Esophagus mucosa (tissue), 1 donor: ENCODE measurements at regions not wholly inside any gene's neighbourhood (a gene's known extent, or its start where the extent isn't known, plus 50 kb on each side); places are given as distances from the start of the nearest gene placed in this dataset.
"Not testable (repeated sequence)": the region's sequence is repeated elsewhere in the genome, so short reads cannot be mapped to it uniquely, and the experiment has no call there.

Experiments
- ATAC-seq: fragments of 200-7000 bp; cut with Tn5 transposase; one replicate; pipeline ENCODE4 v1.9.1; 2020
- donor health status: DM: yes; HTN: yes; CAD: no.

DNA sequence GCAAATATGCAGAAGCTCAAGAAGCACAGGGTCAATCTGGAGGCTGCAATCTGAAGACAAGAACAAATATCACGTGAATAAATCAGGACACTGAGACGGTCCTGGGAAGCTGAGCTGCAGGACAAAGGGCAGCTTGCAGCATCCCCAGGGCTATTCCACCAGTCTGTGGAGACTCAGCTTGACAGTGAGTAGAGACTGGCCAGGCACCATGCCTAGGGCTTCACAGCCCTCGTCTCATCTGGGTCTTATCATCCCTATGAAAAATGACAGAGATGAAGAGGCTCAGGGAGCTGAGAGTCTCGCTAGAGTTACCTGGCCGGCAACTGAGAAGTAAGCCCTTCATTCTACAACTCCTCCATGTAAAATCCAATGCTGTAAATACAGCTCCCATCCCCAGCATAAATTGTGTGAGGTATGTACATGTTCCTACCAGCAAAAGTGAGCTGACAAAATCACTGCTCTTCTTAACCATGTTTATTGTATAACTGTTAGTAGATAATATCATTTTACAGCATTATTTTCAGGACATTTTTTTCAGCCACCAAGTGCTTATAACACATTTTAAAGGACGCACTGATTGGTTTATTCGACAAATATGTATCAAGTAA is 186.6 kb upstream of the IGFBP3 start:
- ATAC-seq: no peak

DNA sequence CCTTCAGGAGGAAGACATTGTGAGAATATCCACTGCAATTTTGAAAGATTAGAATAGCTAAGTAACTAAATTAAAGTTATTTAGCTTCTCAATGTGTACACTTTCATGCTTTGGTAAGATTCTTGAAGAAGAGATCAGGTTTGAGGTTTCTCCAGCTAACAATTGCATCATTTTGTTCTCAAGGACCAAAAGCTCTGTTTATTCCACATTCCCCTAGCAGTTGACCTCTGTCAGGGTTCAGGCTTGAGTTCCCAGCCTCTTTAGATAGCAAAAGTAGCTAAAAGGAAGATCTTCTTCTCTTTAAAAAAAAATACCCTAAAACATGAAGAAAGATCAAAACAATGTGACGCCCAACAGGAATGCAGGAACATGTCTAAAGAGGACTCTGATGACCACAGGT is 179.4 kb upstream of the IGFBP3 start:
- ATAC-seq: no peak

DNA sequence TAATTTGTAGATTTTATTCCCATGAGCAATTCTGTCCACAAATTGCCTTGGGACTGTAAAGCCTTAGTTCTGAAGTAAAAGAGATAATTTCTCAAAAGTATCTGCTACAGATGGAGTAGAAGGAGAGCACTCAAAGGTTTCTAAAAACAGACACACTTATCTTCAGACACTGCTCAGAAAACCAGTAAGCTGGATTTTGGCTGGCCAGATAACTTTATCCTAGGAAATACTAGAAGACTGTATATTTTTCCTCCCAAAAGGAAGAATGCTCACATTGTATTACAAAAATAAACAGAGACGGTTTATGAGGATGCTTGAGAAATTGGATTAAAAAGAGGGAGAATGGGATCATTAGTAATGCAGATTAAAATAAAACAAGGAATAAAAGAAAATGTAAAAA is 178.0 kb upstream of the IGFBP3 start:
- no peak for ATAC-seq

DNA sequence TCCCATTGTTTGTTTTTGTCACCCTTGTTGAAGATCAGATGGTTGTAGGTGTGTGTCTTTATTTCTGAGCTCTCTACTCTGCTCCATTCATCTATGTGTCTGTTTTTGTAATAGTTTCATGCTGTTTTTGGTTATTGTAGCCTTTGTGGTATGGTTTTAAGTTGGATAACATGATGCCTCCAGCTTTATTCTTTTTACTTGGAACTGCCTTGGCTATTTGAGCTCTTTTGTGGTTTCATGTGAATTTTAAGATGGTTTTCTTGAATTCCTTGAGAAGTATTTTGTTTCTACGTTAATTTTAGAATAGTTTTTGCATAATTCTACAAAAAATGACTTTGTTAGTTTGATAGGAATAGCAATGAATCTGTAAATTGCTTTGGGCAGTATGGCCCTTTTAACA is 170.0 kb upstream of the IGFBP3 start:
- ATAC-seq: no peak

DNA sequence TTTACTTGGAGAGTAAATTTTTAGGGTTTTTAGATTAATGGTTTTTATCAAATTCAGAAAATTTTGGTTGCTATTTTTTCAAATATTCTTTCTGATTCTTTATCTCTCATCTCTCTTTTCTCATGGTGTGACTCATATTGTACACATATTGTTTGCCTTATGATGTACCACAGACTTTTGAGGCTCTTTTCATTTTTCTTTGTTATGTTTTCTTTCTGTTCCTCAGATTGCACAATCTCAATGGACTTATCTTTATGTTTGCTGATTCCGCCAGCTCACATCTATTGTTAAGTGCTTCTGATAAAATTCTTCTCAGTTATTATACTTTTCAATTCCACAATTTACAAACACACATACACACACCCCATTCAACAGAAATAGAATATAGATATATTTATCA is 168.2 kb upstream of the IGFBP3 start:
- ATAC-seq: no peak

DNA sequence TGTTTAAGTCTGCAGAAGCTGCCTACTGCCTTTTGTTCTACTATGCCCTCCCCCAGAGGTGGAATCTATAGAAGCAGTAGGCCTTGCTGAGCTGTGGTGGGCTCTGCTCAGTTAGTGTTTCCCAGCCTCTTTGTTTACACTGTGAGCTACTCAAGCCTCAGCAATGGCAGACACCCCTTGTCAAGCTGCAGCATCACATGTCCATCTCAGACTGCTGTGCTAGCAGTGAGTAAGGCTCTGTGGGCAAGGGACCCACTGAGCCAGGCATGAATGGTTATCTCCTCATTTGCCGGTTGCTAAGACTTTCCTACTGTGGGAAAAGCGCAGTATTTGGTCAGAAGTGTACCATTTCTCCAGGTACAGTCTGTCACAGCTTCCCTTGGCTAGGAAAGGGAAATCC is 167.4 kb upstream of the IGFBP3 start:
- not testable (repeated sequence) for ATAC-seq

DNA sequence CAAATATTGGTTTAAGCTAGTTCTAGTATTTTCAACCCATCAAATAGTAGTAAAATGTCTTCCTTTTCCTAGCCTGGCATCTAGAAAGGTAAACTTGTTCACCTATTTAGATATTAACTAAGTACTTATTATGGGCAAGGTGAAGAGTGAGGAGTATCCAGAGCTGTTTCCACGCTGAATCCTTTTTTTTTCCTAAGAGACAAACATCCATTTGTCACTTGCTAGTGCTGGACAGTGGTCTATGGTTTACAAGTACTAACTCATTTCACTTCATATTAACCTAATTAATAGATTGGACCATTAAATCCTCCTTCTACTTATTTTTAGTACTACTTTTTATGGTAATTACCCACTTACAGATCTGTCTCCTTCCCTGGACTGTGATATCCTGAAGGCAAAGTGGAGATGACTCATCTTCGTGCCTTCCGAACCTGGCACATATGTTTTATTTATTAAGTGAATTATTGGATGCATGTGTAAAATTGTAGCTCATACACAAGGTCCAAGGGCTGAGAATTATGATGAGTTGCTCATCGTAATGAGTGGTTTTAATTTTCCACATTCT is 159.6 kb upstream of the IGFBP3 start:
- no peak for ATAC-seq

DNA sequence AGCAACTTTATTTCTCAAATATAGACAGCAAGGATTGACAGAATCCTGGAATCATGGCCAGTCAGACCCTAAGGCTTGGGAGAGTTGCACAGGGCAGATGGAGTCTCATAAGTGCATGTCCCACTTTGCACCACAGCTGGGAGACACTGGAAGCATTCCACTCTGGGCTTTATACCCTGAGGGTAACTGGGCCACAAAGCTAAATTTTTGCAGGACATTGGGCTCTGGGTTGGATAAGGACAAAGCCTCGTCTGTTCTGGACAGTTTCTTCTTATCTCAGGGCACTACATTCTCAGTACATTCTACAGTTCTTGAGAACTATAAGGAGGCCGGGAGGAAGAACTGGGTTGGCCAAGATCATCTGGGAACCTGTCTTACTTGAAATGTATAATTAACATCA is 158.3 kb upstream of the IGFBP3 start:
- no peak for ATAC-seq

DNA sequence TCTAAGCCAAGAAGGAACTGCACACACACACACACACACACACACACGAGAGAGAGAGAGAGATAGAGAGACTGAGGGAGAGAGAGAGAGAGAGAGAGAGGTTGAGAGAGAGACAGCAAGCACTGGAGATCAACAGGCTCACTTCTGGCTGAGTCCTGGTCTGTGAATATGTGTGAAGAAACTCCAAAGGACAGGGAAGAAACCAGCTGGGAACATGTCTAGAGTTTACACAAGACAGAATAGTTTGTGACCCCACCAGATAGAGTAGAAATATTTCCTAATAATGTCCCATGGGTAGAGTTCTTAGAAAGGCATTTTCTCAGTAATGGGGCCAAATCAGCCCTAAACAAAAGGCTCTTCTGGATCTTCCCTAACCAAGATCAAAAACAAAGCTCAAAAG is 155.5 kb upstream of the IGFBP3 start:
- ATAC-seq: no peak

DNA sequence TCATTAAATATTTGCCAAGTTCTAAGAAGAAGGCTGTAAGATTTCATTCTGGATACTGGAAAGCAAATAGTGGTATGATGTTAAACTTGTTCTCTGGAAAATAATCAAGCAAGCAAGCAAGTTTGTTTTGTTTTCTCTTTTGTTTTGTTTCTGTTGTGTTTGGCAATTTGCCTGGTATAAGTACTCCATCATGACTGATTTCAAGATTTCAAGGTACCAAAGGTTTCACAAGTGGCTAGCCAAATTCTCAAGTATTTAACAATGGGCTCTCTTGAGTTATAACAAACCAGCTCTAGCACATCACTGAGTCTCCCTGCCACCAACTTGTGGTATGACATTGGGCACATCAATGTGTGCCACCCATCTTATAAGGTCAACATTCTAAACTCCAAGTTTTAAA is 151.7 kb upstream of the IGFBP3 start:
- no peak for ATAC-seq

DNA sequence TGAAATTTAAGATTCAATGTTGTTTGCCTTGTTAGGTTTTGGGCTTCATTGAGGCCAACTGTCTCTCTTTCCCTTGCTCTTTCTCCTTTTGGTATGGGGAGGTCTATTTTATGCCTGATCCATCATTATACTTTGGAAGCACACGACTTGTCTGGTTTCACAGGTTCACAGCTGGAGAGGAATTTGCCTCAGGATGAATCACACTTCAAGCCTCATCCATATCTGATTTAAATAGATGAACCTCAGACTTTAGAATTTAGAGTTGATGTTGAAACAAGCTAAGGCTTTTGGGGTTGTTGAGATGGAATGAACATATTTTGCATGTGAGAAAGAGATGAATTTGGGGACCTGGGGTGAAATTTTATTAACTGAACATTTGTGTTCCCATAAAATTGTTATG is 150.5 kb upstream of the IGFBP3 start:
- no peak for ATAC-seq

DNA sequence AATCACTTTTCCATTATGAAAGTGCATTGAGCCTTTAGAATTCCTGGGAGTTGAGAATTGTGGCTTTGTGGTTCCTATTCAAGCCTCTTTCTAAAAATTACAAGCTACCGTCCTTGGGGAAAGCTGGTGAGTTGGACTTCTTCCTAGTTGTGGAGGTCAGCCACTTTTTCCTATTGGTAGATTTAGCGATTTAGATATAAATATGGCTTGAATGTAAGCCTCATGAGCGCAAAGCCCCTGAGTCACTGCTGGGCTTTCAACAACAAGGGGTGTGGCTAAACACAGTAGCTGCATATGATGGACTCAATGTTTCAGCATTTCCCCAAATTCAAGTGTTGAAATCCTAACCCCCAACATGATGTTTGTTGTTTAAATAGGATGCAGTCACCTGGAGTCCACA is 150.0 kb upstream of the IGFBP3 start:
- no peak for ATAC-seq

DNA sequence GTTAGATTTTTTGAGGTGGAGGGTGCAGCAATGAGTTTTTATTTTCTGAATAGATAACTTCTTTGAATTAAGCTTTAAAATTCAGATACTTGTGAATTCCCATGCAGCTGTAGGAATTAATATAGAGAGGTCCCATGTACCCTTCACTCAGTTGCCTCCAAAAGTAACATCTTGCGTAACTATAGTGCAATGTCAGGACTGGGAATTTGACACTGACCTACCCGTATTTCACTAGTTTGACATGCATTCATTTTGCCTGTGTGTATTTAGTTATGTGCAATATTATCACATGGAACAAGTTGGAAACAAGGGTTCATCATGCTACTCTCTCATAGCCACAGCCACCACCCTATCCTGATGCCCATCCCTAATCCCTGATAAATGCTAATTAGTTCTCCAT is 147.1 kb upstream of the IGFBP3 start:
- ATAC-seq: no peak

DNA sequence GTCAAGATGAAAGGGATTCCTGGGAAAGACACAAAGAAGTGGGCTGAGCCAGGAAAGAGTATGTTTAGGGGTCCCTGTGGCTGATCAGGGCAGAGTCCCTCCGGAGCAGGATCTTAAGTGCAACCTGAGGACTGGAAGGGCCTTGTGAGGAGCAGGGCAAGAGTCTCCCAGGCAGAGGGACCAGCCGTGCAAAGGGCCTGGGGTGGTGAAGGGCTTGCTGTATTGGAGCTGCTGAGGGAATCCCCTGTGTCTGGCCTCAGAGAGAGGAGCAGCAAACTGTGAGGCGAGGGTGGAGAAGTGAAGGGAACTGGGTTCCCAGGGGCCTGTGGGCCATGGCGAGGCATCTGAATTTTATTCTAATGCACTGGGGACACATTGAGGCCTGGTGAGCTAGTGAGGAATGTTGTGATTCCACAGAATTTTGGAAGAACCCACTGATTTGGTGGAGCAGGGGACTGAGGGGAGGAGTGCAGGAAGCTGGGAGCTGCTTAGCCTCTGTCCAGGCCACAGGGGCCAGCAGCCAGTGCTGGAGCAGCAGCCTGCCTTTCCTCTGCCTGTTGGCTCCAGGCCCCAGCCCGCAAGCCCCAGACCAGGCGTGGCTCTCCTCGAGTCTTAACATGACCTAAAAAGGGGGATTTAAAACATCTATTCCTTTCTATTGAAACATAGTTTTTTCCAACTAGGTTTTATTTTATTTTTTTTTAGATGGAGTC is 138.4 kb upstream of the IGFBP3 start:
- ATAC-seq: no peak

DNA sequence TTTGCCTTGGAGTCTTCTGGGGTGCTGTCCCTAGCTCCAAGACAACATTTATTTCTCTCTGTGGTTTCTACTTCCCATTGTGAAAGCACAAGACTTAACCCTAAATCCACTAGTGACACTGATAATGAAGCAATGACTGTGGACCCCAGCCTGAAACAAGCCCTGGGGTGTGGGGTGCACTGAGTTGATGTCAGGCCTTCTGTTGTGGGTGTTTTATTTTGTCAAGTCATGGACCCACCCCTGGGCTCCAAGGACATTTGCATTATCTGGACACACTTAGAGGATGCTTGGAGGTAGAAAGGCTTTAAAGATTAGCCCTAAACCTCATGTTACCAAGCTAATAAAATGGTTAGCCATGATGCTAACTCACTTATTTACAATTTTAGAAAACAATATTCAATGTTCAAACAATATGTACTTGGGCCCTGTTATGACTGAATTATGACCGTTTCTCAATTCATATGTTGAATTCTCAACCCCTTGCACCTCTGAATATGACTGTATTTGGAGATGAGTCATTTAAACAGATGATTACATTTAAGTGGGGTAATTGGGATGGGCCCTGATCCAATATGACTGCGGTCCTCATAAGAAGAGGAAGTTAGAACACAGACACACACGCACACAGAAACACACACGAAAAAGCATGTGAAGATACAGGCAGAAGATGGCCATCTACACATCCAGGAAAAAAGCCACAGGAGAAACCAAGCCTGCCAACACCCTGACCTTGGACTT is 137.2 kb upstream of the IGFBP3 start:
- no peak for ATAC-seq

DNA sequence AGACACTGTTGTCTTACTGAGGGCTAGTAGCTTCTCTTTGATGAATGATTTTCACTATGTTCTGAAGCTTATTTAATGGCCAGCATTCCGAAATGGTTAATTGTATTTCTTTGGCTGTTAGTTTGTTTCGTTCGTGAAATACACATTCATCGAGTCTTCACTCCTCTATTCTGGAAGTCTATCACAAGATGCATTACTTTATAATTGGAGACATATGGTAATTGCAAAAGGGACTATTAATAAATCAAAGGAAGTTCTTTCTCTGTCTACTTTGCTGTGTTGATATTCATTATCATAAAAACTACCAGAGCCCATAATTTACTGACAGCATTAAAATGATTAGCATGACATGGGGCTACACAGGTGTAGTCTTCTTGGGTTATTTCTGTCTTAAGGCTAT is 133.8 kb upstream of the IGFBP3 start:
- ATAC-seq: no peak

DNA sequence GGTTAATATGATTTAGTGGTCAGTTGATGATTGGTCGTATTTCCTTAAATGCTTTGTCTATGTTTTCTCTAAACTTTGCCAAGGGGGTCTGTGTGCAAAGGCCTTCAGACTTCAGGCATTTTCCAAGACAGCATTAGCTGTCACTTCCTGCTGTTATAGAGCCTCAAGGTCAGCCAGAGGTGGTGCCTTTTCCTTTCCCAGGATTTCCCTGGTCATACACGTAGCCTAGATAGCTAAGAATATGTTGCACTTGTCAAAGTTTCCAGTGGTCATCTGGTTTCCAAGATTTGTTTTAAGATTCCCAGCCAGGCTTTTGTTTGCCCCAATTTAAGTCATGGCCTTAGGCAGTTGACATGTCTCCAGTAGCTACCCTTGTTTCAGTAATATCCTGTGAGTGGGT is 133.2 kb upstream of the IGFBP3 start:
- no peak for ATAC-seq

DNA sequence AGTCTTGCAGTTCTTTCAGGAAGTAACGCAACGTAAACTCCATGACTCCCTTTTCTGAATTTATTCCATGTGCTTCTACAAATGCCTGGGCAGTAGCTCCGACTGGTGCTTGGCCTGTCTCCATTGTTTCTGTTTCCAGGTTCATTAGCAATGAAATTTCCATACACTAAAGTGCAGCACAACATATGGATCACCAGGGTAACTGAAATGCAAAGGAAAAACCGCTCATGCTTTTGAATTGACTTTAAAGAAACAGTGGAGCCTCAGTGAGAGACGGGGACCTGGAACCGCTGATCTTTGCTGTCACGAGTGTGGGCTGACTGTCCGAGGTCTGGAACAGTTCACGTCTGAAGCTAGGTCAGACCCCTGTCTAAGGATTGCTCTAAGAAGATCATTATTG is 126.5 kb upstream of the IGFBP3 start:
- ATAC-seq: no peak

DNA sequence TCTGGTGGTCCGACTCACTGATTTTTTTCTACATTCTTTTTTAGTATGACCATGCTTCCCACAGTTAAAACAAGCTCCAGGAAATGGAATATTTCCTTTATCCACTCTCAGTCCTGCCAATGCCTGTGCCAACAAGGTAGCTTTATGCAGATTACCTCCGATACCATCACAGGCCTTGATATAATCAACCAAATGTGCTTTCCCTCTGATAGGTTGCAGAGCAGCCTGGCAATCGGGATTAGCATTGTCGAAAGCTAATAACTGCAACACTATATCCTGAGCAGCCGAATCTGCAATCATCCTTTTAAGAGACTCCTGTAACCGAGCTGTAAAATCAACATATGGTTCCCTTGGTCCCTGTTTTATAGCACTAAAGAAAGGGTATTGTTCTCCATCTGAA is 122.3 kb upstream of the IGFBP3 start:
- ATAC-seq: not testable (repeated sequence)

DNA sequence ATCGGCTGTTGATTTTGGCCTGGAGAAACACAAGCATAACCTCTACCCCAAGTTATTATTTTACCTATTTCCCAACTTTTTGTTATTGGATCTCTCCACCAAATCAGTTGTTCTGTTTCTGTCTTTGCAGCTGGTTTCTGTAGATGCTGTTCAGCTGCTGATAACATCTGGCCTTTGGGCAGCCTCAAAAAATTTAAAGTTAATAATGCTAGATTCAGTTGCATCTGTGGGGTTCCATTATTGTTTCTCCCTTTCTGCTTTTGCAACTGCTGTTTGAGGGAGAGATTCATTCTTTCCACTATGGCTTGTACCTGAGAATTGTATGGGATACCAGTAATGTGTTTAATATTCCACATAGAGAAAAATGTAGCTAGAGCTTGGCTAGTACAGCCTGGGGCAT is 118.7 kb upstream of the IGFBP3 start:
- ATAC-seq: not testable (repeated sequence)

DNA sequence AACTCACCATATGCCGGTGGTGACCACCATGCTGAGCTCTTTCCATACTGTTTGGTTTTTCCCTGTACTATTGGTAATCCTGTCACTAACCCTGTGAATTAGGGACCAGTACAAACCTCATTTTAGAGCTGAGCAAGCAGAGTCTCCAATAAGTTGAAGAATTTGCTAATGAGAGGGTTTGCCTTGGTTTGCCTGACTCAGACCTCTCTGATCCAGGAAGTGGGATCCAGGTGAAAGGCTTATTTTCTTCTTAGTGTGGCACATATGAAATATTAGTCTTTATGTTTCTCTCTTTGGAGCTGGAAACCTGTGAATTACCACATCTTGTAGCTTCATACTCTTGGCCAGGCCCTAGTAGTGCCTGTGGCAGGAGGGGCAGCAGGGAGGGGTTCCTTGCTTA is 114.1 kb upstream of the IGFBP3 start:
- ATAC-seq: no peak

DNA sequence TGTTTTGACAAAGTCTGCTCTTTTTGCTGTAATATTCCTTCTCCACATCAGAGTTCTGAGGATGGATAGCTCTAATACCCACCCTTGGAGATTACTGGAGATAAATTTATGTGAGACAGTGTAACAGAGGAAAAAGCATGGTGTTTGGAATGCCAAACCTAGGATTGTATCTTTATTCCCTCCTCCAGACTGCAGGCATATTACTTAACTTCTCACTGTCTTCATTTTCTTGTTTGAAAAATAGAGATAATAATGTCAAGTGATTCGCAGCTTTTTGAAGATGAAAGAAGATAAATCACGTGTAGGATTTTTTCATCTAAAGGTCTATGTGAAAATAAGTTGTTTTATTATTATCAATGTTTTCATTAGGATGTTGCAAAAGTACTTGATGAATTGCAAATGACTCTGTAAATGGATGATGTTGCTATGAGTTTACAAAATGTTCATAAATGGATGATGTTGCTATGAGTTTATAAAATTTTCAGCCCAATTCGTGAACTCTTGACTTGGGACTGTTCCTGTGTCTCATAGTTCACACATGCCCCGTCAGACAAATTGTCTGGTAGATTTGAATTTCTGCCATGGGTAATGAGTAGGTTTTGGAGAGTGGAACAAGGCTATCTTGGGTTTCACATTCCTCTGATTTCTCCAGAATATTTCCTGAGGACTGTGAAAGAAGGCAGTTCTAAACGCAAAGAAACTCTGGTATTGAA is 113.1 kb upstream of the IGFBP3 start:
- ATAC-seq: no peak

DNA sequence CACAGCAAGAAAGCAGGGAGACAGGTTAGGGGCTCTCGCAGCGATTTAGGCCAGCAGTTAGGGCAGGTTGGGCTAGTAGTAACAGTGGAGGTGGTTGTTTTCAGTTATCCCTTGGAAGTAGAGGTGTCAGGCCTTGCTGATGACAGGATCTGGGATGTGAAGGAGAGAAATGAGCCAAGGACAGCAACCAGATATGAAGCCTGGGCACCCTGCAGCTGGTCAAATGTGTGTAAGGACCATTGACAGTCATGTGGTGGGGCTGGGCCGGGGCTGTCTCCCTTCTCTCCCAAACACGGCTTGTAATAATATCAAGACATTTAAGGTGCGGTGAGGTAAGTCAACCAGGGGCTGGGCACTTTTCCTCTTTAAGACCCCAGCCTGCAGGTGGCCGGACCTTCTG is 112.5 kb upstream of the IGFBP3 start:
- no peak for ATAC-seq
